Trophoblast cell (in vitro differentiated cells and primary cell): ENCODE measurements at regions not wholly inside any gene's neighbourhood (a gene's known extent, or its start where the extent isn't known, plus 50 kb on each side); places are given as distances from the start of the nearest gene placed in this dataset.

Experiments
- DNase-seq, 2 donors: peaks; one replicate each; pipeline ENCODE4 v3.0.0-alpha.2; 2016
- H2AFZ ChIP-seq: 2 replicates; pipeline ENCODE4 v1.6.1; 2013; ENCODE audit warnings: low read length, moderate library complexity, mild to moderate bottlenecking; ENCODE audit not compliant: insufficient read depth, poor library complexity
- H2AK5ac ChIP-seq: 2 replicates; pipeline ENCODE4 v1.6.1; 2013; ENCODE audit warnings: mild to moderate bottlenecking, low read length
- H2BK120ac ChIP-seq: 2 replicates; pipeline ENCODE4 v1.6.1; 2013; ENCODE audit warnings: low read length, mild to moderate bottlenecking, moderate library complexity; ENCODE audit not compliant: insufficient read depth, poor library complexity
- H2BK12ac ChIP-seq: 2 replicates; pipeline ENCODE4 v1.6.1; 2013; ENCODE audit warnings: mild to moderate bottlenecking, low read length, moderate library complexity
- H2BK5ac ChIP-seq: 2 replicates; pipeline ENCODE4 v1.6.1; 2013; ENCODE audit warnings: low read length, low read depth, moderate library complexity, mild to moderate bottlenecking; ENCODE audit not compliant: poor library complexity
- H3K14ac ChIP-seq: 2 replicates; pipeline ENCODE4 v1.6.1; 2013; ENCODE audit warnings: mild to moderate bottlenecking, low read length
- H3K18ac ChIP-seq: 2 replicates; pipeline ENCODE4 v1.6.1; 2013; ENCODE audit warnings: mild to moderate bottlenecking, low read length
- H3K23ac ChIP-seq: 2 replicates; pipeline ENCODE4 v1.6.1; 2013; ENCODE audit warnings: low read length
- H3K27ac ChIP-seq: 2 replicates; pipeline ENCODE4 v1.5.1; 2013; ENCODE audit warnings: low read depth, mild to moderate bottlenecking, inconsistent platforms, low read length, moderate library complexity
- H3K27me3 ChIP-seq: 2 replicates; pipeline ENCODE4 v1.6.1; 2013; ENCODE audit warnings: inconsistent platforms, mild to moderate bottlenecking, low read length, moderate library complexity; ENCODE audit not compliant: insufficient read depth
- H3K36me3 ChIP-seq, 2 experiments: 1 replicate in 1 of 2; 2 replicates in 1 of 2; pipeline ENCODE4 v1.6.1; 2013; ENCODE audit warnings: low read length in 2 of 2, mild to moderate bottlenecking in 2 of 2, moderate library complexity in 1 of 2; ENCODE audit not compliant: insufficient read depth in 2 of 2, control insufficient read depth in 1 of 2
- H3K4ac ChIP-seq: 2 replicates; pipeline ENCODE4 v1.6.1; 2013; ENCODE audit warnings: low read depth, mild to moderate bottlenecking, low read length, moderate library complexity
- H3K4me1 ChIP-seq, 2 experiments: 1 replicate in 1 of 2; 2 replicates in 1 of 2; pipeline ENCODE4 v1.6.1; 2013; ENCODE audit warnings: low read length in 2 of 2, mild to moderate bottlenecking in 2 of 2, moderate library complexity in 1 of 2; ENCODE audit not compliant: insufficient read depth in 2 of 2, control insufficient read depth in 1 of 2
- H3K4me2 ChIP-seq: 2 replicates; pipeline ENCODE4 v1.6.1; 2013; ENCODE audit warnings: inconsistent platforms, mild to moderate bottlenecking, low read length, moderate library complexity
- H3K4me3 ChIP-seq: 2 replicates; pipeline ENCODE4 v1.5.1; 2013; ENCODE audit warnings: mild to moderate bottlenecking, low read depth, low read length, inconsistent platforms
- H3K79me1 ChIP-seq: one replicate; pipeline ENCODE4 v1.6.1; 2013; ENCODE audit warnings: low read length
- H3K79me2 ChIP-seq: 2 replicates; pipeline ENCODE4 v1.6.1; 2013; ENCODE audit warnings: low read length, mild to moderate bottlenecking; ENCODE audit not compliant: control insufficient read depth, insufficient read depth, poor library complexity
- H3K9ac ChIP-seq: 2 replicates; pipeline ENCODE4 v1.6.1; 2013; ENCODE audit warnings: mild to moderate bottlenecking, low read length
- H3K9me3 ChIP-seq: 2 replicates; pipeline ENCODE4 v1.6.1; 2013; ENCODE audit warnings: low read depth, mild to moderate bottlenecking, control low read depth, inconsistent platforms, low read length; ENCODE audit not compliant: insufficient read depth
- H4K12ac ChIP-seq: 2 replicates; pipeline ENCODE4 v1.6.1; 2013; ENCODE audit warnings: low read depth, mild to moderate bottlenecking, low read length, moderate library complexity
- H4K8ac ChIP-seq: 2 replicates; pipeline ENCODE4 v1.6.1; 2013; ENCODE audit warnings: low read depth, mild to moderate bottlenecking, low read length, moderate library complexity
- H4K91ac ChIP-seq: one replicate; pipeline ENCODE4 v1.6.1; 2013; ENCODE audit warnings: low read depth, mild to moderate bottlenecking, low read length, moderate library complexity
- WGBS: extraction: QIAGEN DNeasy Blood & Tissue Kit; methylation state at CpG from one replicate; pipeline ENCODE4 v1.1.7; 2013; ENCODE audit warnings: missing lambda C conversion rate; ENCODE audit not compliant: insufficient read length, insufficient coverage; ENCODE audit errors: extremely low coverage; 5-methylcytosine and 5-hydroxymethylcytosine counted together

- Histone ChIP-seq H3K18ac (no peak overlapping the region), H3K36me3 (no peaks in the 10 kb centered on the region), H2BK120ac (no peak overlapping the region), H4K12ac (no peak overlapping the region), H3K4ac (no peak overlapping the region), H3K4me2 (no peak overlapping the region), H3K14ac (no peak overlapping the region), H3K23ac (no peak overlapping the region), H3K4me1 (peaks cover 0 to 2% of the 10 kb centered on the region in 2 experiments), H3K27me3 (no peaks in the 10 kb centered on the region), H2BK5ac (no peak overlapping the region), H3K9ac (no peak overlapping the region), H3K79me2 (no peaks in the 10 kb centered on the region), H4K91ac (no peak overlapping the region), H3K9me3 (peaks cover 4% of the 10 kb centered on the region), H2BK12ac (no peak overlapping the region), H3K79me1 (no peaks in the 10 kb centered on the region), H2AFZ (no peak overlapping the region), H2AK5ac (no peak overlapping the region), H3K27ac (no peak overlapping the region), H4K8ac (no peak overlapping the region), H3K4me3 (no peak overlapping the region)
- DNase-seq, result no peak
- WGBS, result no CpG with 5 or more reads among the region's 3 CpGs
These were observed 341.5 kb upstream of the ZP4 start for GRCh38 chr1:238232084-238232710.

- Histone ChIP-seq H3K4me1 (no peaks in the 10 kb centered on the region), H4K8ac (no peak overlapping the region), H4K91ac (no peak overlapping the region), H3K27me3 (no peaks in the 10 kb centered on the region), H2BK5ac (no peak overlapping the region), H3K4ac (no peak overlapping the region), H3K36me3 (no peaks in the 10 kb centered on the region), H3K79me1 (no peaks in the 10 kb centered on the region), H3K27ac (no peak overlapping the region), H3K9ac (no peak overlapping the region), H3K79me2 (no peaks in the 10 kb centered on the region), H3K14ac (no peak overlapping the region), H3K23ac (no peak overlapping the region), H4K12ac (no peak overlapping the region), H2BK120ac (no peak overlapping the region), H3K4me3 (no peak overlapping the region), H2AK5ac (no peak overlapping the region), H2BK12ac (no peak overlapping the region), H3K18ac (no peak overlapping the region), H2AFZ (no peak overlapping the region), H3K4me2 (no peak overlapping the region), H3K9me3 (no peaks in the 10 kb centered on the region)
- DNase-seq, result no peak
- no CpG with 5 or more reads among the region's 2 CpGs for WGBS
These were observed 336.1 kb upstream of the ZP4 start for GRCh38 chr1:238226810-238227209.

- no peak overlapping the region for H3K9ac ChIP-seq
- H3K4ac ChIP-seq, result no peak overlapping the region
- H3K27me3 ChIP-seq, result no peaks in the 10 kb centered on the region
- no peak overlapping the region for H4K91ac ChIP-seq
- no peak overlapping the region for H4K12ac ChIP-seq
- H3K79me1 ChIP-seq, result no peaks in the 10 kb centered on the region
- no peaks in the 10 kb centered on the region for H3K36me3 ChIP-seq
- DNase-seq, result peak in 1 of 2 donors; percentile 37
- no peaks in the 10 kb centered on the region for H3K4me1 ChIP-seq
- no peak overlapping the region for H3K14ac ChIP-seq
- H2BK120ac ChIP-seq, result no peak overlapping the region
- no peak overlapping the region for H2AK5ac ChIP-seq
- no peak overlapping the region for H3K23ac ChIP-seq
- H2BK5ac ChIP-seq, result no peak overlapping the region
- no peaks in the 10 kb centered on the region for H3K9me3 ChIP-seq
- WGBS, result no CpG with 5 or more reads among the region's 3 CpGs
- H3K18ac ChIP-seq, result no peak overlapping the region
- no peak overlapping the region for H2BK12ac ChIP-seq
- no peaks in the 10 kb centered on the region for H3K79me2 ChIP-seq
- H2AFZ ChIP-seq, result no peak overlapping the region
- no peak overlapping the region for H3K27ac ChIP-seq
- H4K8ac ChIP-seq, result no peak overlapping the region
- no peak overlapping the region for H3K4me2 ChIP-seq
- no peak overlapping the region for H3K4me3 ChIP-seq
These were observed 332.4 kb upstream of the ZP4 start for GRCh38 chr1:238223076-238223640.

- WGBS, result no CpG with 5 or more reads among the region's 4 CpGs
- no peak overlapping the region for H4K8ac ChIP-seq
These were observed 331.0 kb upstream of the ZP4 start for GRCh38 chr1:238221738-238222137.

More at GRCh38 chr1:238221738-238222137, 331.0 kb upstream of the ZP4 start:
- Histone ChIP-seq H3K79me2 (no peaks in the 10 kb centered on the region), H4K91ac (no peak overlapping the region), H3K23ac (no peak overlapping the region), H3K27ac (no peak overlapping the region), H3K36me3 (no peaks in the 10 kb centered on the region), H3K4me3 (no peak overlapping the region), H3K14ac (no peak overlapping the region), H3K79me1 (no peaks in the 10 kb centered on the region), H3K9ac (no peak overlapping the region), H2BK120ac (no peak overlapping the region), H3K4me2 (no peak overlapping the region), H3K18ac (no peak overlapping the region), H2AK5ac (no peak overlapping the region), H2BK12ac (no peak overlapping the region), H3K27me3 (no peaks in the 10 kb centered on the region), H3K9me3 (no peaks in the 10 kb centered on the region), H2AFZ (no peak overlapping the region), H4K12ac (no peak overlapping the region), H3K4me1 (no peaks in the 10 kb centered on the region), H3K4ac (no peak overlapping the region), H2BK5ac (no peak overlapping the region)
- DNase-seq, result no peak
